Ovary (tissue), 3 donors: ENCODE measurements at regions not wholly inside any gene's neighbourhood (a gene's known extent, or its start where the extent isn't known, plus 50 kb on each side); places are given as distances from the start of the nearest gene placed in this dataset.

Source experiments
- EP300 ChIP-seq: sonication (generic); formaldehyde crosslinking; IDR thresholded peaks from one replicate; pipeline ENCODE4 v1.6.1; 2017; ENCODE audit warnings: antibody characterized with exemption
- POLR2A ChIP-seq: fragments of 450-650 bp; IDR thresholded peaks from one replicate; pipeline ENCODE4 v1.6.1; 2017; ENCODE audit warnings: antibody characterized with exemption, mild to moderate bottlenecking, moderate library complexity
- TF ChIP-seq, protein P1 (sequence below), 3 donors: fragments of 450-650 bp in 2 of 3; fragments of 200-600 bp in 1 of 3; IDR thresholded peaks; one replicate each; pipeline versions ENCODE4 v1.5.1 to v1.8.0; 2016 to 2022; ENCODE audit warnings: antibody characterized with exemption in 3 of 3, mild to moderate bottlenecking in 1 of 3
- donor health status: DM: no; HTN: no; CAD: no.

DNA sequence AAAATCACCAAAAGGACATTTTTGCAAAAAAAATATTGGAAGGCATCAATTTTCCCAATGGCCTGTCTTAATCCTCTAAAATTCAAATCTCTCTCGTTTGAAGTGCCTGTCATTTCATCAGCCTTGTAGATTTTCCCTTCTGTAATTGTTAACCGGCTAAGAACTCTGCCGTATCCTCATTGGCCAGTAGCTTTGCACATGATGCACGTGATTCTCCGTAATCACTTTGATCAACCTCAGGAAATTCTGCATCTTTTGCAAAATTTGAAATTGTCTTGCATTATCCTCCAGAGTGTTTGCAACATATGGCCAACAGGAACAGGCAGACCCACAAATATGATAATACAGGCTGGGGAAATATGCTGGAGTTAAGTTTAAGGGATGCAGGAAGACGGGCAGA lies 184.2 kb upstream of the RPL38 start:
- TF ChIP-seq, protein P1, sequence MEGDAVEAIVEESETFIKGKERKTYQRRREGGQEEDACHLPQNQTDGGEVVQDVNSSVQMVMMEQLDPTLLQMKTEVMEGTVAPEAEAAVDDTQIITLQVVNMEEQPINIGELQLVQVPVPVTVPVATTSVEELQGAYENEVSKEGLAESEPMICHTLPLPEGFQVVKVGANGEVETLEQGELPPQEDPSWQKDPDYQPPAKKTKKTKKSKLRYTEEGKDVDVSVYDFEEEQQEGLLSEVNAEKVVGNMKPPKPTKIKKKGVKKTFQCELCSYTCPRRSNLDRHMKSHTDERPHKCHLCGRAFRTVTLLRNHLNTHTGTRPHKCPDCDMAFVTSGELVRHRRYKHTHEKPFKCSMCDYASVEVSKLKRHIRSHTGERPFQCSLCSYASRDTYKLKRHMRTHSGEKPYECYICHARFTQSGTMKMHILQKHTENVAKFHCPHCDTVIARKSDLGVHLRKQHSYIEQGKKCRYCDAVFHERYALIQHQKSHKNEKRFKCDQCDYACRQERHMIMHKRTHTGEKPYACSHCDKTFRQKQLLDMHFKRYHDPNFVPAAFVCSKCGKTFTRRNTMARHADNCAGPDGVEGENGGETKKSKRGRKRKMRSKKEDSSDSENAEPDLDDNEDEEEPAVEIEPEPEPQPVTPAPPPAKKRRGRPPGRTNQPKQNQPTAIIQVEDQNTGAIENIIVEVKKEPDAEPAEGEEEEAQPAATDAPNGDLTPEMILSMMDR (IDR thresholded peaks at IDR 0.05), result no peak
- TF ChIP-seq POLR2A (no peak), EP300 (no peak)
